ENCODE measurements at regions not wholly inside any gene's neighbourhood (a gene's known extent, or its start where the extent isn't known, plus 50 kb on each side); places are given as distances from the start of the nearest gene placed in this dataset.

- TF ChIP-seq, protein P1, sequence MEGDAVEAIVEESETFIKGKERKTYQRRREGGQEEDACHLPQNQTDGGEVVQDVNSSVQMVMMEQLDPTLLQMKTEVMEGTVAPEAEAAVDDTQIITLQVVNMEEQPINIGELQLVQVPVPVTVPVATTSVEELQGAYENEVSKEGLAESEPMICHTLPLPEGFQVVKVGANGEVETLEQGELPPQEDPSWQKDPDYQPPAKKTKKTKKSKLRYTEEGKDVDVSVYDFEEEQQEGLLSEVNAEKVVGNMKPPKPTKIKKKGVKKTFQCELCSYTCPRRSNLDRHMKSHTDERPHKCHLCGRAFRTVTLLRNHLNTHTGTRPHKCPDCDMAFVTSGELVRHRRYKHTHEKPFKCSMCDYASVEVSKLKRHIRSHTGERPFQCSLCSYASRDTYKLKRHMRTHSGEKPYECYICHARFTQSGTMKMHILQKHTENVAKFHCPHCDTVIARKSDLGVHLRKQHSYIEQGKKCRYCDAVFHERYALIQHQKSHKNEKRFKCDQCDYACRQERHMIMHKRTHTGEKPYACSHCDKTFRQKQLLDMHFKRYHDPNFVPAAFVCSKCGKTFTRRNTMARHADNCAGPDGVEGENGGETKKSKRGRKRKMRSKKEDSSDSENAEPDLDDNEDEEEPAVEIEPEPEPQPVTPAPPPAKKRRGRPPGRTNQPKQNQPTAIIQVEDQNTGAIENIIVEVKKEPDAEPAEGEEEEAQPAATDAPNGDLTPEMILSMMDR (conservative IDR thresholded peaks at IDR 0.05; ENCODE audit: low read depth, low read length) = no peak
- TF ChIP-seq POLR2A (IDR thresholded peaks at IDR 0.05; ENCODE audit: low read depth, low read length) = no peak
- TF ChIP-seq RCOR1 (IDR thresholded peaks at IDR 0.05; ENCODE audit: insufficient replicate concordance, low read length) = no peak
- no peak for TF ChIP-seq SMC3 (IDR thresholded peaks at IDR 0.05; ENCODE audit: low read depth, low read length)
Observed at GRCh38 chr7:131691454-131692130, 135.2 kb upstream of the PODXL start.

Data from IMR-90 (cell line).